AG10803 (cell line): ENCODE measurements at regions not wholly inside any gene's neighbourhood (a gene's known extent, or its start where the extent isn't known, plus 50 kb on each side); places are given as distances from the start of the nearest gene placed in this dataset.

Experiments used
- DNase-seq: peaks from one replicate; pipeline ENCODE4 v3.0.0; 2010; ENCODE audit warnings: low read depth
- H3K4me3 ChIP-seq: 2 replicates; pipeline ENCODE4 v1.5.1; 2011; ENCODE audit warnings: mild to moderate bottlenecking, low read length, control low read depth
- CTCF ChIP-seq: conservative IDR thresholded peaks from 2 replicates; pipeline ENCODE4 v1.5.1; 2011; ENCODE audit warnings: mild to moderate bottlenecking, low read length, control low read depth, inconsistent platforms

GRCh38 chr6:130676077-130676772 is 151.0 kb upstream of the SMLR1 start:
- no peak overlapping the region for H3K4me3 ChIP-seq
- no peak for TF ChIP-seq CTCF
- DNase-seq = peak; percentile 34

GRCh38 chr6:130676773-130677144 is 150.4 kb upstream of the SMLR1 start:
- no peak overlapping the region for H3K4me3 ChIP-seq
- no peak for TF ChIP-seq CTCF
- no peak for DNase-seq

- DNase-seq = no peak
- TF ChIP-seq CTCF = no peak
- no peak overlapping the region for H3K4me3 ChIP-seq
These were observed 149.9 kb upstream of the SMLR1 start for GRCh38 chr6:130677312-130677711.

- no peak overlapping the region for H3K4me3 ChIP-seq
- DNase-seq = no peak
- no peak for TF ChIP-seq CTCF
These were observed 149.4 kb upstream of the SMLR1 start for GRCh38 chr6:130677766-130678165.

- H3K4me3 ChIP-seq = no peak overlapping the region
- peak; percentile 61 for DNase-seq
- no peak for TF ChIP-seq CTCF
These were observed 147.5 kb upstream of the SMLR1 start for GRCh38 chr6:130679684-130680083.

- peak; percentile 72 for DNase-seq
- TF ChIP-seq CTCF = no peak
- H3K4me3 ChIP-seq = no peak overlapping the region
These were observed 147.1 kb upstream of the SMLR1 start for GRCh38 chr6:130680116-130680515.

- DNase-seq = peak; percentile 82
- no peak overlapping the region for H3K4me3 ChIP-seq
- no peak for TF ChIP-seq CTCF
These were observed 146.2 kb upstream of the SMLR1 start for GRCh38 chr6:130681028-130681427.
